T1000 (cell line): ENCODE measurements at regions not wholly inside any gene's neighbourhood (a gene's known extent, or its start where the extent isn't known, plus 50 kb on each side); places are given as distances from the start of the nearest gene placed in this dataset.
A peak's percentile ranks its signal among the peaks of the same experiment; 100 is the strongest.
"Not testable (repeated sequence)": the region's sequence is repeated elsewhere in the genome, so short reads cannot be mapped to it uniquely, and the experiment has no call there.

Experiments used
- DNase-seq: peaks from one replicate; lab custom pipeline; 2025; ENCODE audit warnings: mixed read lengths; lab: John Stamatoyannopoulos, UW

- no peak for DNase-seq
Observed at GRCh38 chr1:55298167-55298894, 83.2 kb upstream of the USP24 start.

GRCh38 chr1:55296247-55296646, 81.1 kb upstream of the USP24 start:
- not testable (repeated sequence) for DNase-seq

GRCh38 chr1:55289614-55290013, 74.5 kb upstream of the USP24 start:
- no peak for DNase-seq

- DNase-seq: no peak
Observed at GRCh38 chr1:55289042-55289441, 73.9 kb upstream of the USP24 start.

- no peak for DNase-seq
Observed at GRCh38 chr1:55288245-55288644, 73.1 kb upstream of the USP24 start.

GRCh38 chr1:55287723-55288122, 72.6 kb upstream of the USP24 start:
- no peak for DNase-seq

- no peak for DNase-seq
Observed at GRCh38 chr1:55286856-55287602, 71.9 kb upstream of the USP24 start.

- DNase-seq: no peak
Observed at GRCh38 chr1:55285834-55286233, 70.7 kb upstream of the USP24 start.

GRCh38 chr1:55284856-55285255, 69.7 kb upstream of the USP24 start:
- peak; percentile 16 for DNase-seq

GRCh38 chr1:55282058-55282457, 66.9 kb upstream of the USP24 start:
- DNase-seq: no peak

- no peak for DNase-seq
Observed at GRCh38 chr1:55280731-55281130, 65.6 kb upstream of the USP24 start.

- DNase-seq: no peak
Observed at GRCh38 chr1:55279627-55280026, 64.5 kb upstream of the USP24 start.

- no peak for DNase-seq
Observed at GRCh38 chr1:55278378-55278777, 63.2 kb upstream of the USP24 start.

- peak; percentile 76 for DNase-seq
Observed at GRCh38 chr1:55277377-55278130, 62.4 kb upstream of the USP24 start.

GRCh38 chr1:55276671-55277376, 61.7 kb upstream of the USP24 start:
- no peak for DNase-seq

GRCh38 chr1:55275941-55276341, 60.8 kb upstream of the USP24 start:
- DNase-seq: no peak

- DNase-seq: no peak
Observed at GRCh38 chr1:55275151-55275748, 60.1 kb upstream of the USP24 start.

GRCh38 chr1:55272994-55273393, 57.8 kb upstream of the USP24 start:
- no peak for DNase-seq
